ENCODE measurements at regions not wholly inside any gene's neighbourhood (a gene's known extent, or its start where the extent isn't known, plus 50 kb on each side); places are given as distances from the start of the nearest gene placed in this dataset.

- Histone ChIP-seq H3K4me2 (ENCODE audit: low read length) (no peak overlapping the region), H3K4me3 (ENCODE audit: low read depth, low read length, poor library complexity, severe bottlenecking) (no peak overlapping the region), H3K9me3 (ENCODE audit: low read length) (no peaks in the 10 kb centered on the region), H3K4me1 (ENCODE audit: insufficient read depth, low read length, severe bottlenecking) (no peaks in the 10 kb centered on the region), H3K36me3 (ENCODE audit: insufficient read depth, low read length) (no peaks in the 10 kb centered on the region), H3K27ac (ENCODE audit: low read depth, low read length, poor library complexity, severe bottlenecking) (no peak overlapping the region), H3K9me2 (ENCODE audit: low read depth, low read length) (no peaks in the 10 kb centered on the region), H3K79me2 (ENCODE audit: insufficient read depth, low read length) (no peaks in the 10 kb centered on the region), H3K9ac (ENCODE audit: low read length) (no peak overlapping the region), H2AFZ (ENCODE audit: low read length) (no peak overlapping the region), H3K27me3 (ENCODE audit: insufficient read depth, low read length) (no peaks in the 10 kb centered on the region), H3F3A (ENCODE audit: insufficient read depth, low read length) (no peaks in the 10 kb centered on the region), H4K20me1 (ENCODE audit: insufficient read depth, low read length) (no peaks in the 10 kb centered on the region)
- TF ChIP-seq EZH2 (IDR thresholded peaks at IDR 0.05; ENCODE audit: borderline replicate concordance, low read length): no peak
- TF ChIP-seq CTCF (IDR thresholded peaks at IDR 0.05; ENCODE audit: low read length): no peak
Observed at GRCh38 chr6:84522135-84522549, 242.3 kb downstream of the TBX18 start.

- H3K36me3 ChIP-seq (ENCODE audit: insufficient read depth, low read length): no peaks in the 10 kb centered on the region
- no peaks in the 10 kb centered on the region for H3K9me3 ChIP-seq (ENCODE audit: low read length)
- H4K20me1 ChIP-seq (ENCODE audit: insufficient read depth, low read length): no peaks in the 10 kb centered on the region
- no peak overlapping the region for H3K9ac ChIP-seq (ENCODE audit: low read length)
- no peak overlapping the region for H3K4me3 ChIP-seq (ENCODE audit: low read depth, low read length, poor library complexity, severe bottlenecking)
- H3K9me2 ChIP-seq (ENCODE audit: low read depth, low read length): no peaks in the 10 kb centered on the region
- H3K27ac ChIP-seq (ENCODE audit: low read depth, low read length, poor library complexity, severe bottlenecking): no peak overlapping the region
- no peak overlapping the region for H3K4me2 ChIP-seq (ENCODE audit: low read length)
- no peaks in the 10 kb centered on the region for H3K4me1 ChIP-seq (ENCODE audit: insufficient read depth, low read length, severe bottlenecking)
- no peaks in the 10 kb centered on the region for H3F3A ChIP-seq (ENCODE audit: insufficient read depth, low read length)
- TF ChIP-seq EZH2 (IDR thresholded peaks at IDR 0.05; ENCODE audit: borderline replicate concordance, low read length): no peak
- no peak for TF ChIP-seq CTCF (IDR thresholded peaks at IDR 0.05; ENCODE audit: low read length)
- no peaks in the 10 kb centered on the region for H3K79me2 ChIP-seq (ENCODE audit: insufficient read depth, low read length)
- no peak overlapping the region for H2AFZ ChIP-seq (ENCODE audit: low read length)
- H3K27me3 ChIP-seq (ENCODE audit: insufficient read depth, low read length): no peaks in the 10 kb centered on the region
Observed at GRCh38 chr6:84521511-84521910, 242.9 kb downstream of the TBX18 start.

- Histone ChIP-seq H3K79me2 (ENCODE audit: insufficient read depth, low read length) (no peaks in the 10 kb centered on the region), H3K36me3 (ENCODE audit: insufficient read depth, low read length) (no peaks in the 10 kb centered on the region), H3K9me2 (ENCODE audit: low read depth, low read length) (no peaks in the 10 kb centered on the region), H3K9ac (ENCODE audit: low read length) (no peak overlapping the region), H3K4me2 (ENCODE audit: low read length) (no peak overlapping the region), H3K9me3 (ENCODE audit: low read length) (no peaks in the 10 kb centered on the region), H3F3A (ENCODE audit: insufficient read depth, low read length) (no peaks in the 10 kb centered on the region), H4K20me1 (ENCODE audit: insufficient read depth, low read length) (no peaks in the 10 kb centered on the region), H3K27ac (ENCODE audit: low read depth, low read length, poor library complexity, severe bottlenecking) (no peak overlapping the region), H2AFZ (ENCODE audit: low read length) (no peak overlapping the region), H3K27me3 (ENCODE audit: insufficient read depth, low read length) (no peaks in the 10 kb centered on the region), H3K4me1 (ENCODE audit: insufficient read depth, low read length, severe bottlenecking) (no peaks in the 10 kb centered on the region), H3K4me3 (ENCODE audit: low read depth, low read length, poor library complexity, severe bottlenecking) (no peak overlapping the region)
- TF ChIP-seq CTCF (IDR thresholded peaks at IDR 0.05; ENCODE audit: low read length): no peak
- TF ChIP-seq EZH2 (IDR thresholded peaks at IDR 0.05; ENCODE audit: borderline replicate concordance, low read length): no peak
Observed at GRCh38 chr6:84517741-84518530, 246.5 kb downstream of the TBX18 start.
